HG03025 (cell line): ENCODE measurements at regions not wholly inside any gene's neighbourhood (a gene's known extent, or its start where the extent isn't known, plus 50 kb on each side); places are given as distances from the start of the nearest gene placed in this dataset.
A peak's percentile ranks its signal among the peaks of the same experiment; 100 is the strongest.
"Not testable (repeated sequence)": the region's sequence is repeated elsewhere in the genome, so short reads cannot be mapped to it uniquely, and the experiment has no call there.

ENCODE experiments used
- ATAC-seq: cut with Tn5 transposase; IDR thresholded peaks from one replicate; pipeline ENCODE4 v1.9.1; 2021; ENCODE audit warnings: mild to moderate bottlenecking, moderate library complexity; ENCODE audit not compliant: unreplicated experiment, low FRiP score

DNA sequence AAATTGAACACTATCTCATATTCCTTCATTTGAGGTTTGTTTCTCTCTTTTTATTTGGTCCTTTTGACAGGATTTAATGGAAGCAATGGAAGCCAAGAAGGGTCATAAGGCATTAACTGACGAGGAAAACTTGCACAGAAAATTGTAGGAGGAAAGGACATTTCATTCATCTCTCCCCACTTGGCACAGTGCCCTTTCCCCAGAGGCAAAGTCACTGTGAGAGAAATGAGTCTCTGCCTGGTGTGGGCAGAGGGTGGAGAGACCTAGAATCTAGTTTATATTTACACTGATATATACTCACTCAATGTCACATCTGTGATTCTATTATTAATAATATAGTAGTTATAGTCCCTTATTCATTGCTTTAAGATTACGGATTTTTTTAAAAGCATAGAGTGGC lies 324.6 kb upstream of the IL12A start:
- ATAC-seq = no peak

DNA sequence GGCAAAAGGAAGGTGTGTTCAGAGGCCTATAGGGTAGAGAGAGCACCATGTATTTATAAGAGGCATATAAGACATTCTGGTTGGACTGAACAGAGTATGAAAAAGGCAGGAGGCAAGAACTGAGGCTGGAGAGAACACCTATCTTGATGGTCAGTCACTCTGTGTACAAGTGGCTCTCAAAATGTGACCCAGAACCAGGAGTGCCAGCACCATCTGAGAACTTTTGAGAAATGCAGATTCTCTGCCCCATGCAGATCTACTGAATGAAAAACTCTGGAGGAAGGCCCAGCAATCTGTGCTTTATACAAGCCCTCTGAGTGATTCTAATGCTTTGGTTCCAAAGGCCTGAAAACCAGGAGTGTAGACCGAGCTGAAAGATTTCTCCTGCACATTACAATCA lies 324.0 kb upstream of the IL12A start:
- ATAC-seq = no peak

DNA sequence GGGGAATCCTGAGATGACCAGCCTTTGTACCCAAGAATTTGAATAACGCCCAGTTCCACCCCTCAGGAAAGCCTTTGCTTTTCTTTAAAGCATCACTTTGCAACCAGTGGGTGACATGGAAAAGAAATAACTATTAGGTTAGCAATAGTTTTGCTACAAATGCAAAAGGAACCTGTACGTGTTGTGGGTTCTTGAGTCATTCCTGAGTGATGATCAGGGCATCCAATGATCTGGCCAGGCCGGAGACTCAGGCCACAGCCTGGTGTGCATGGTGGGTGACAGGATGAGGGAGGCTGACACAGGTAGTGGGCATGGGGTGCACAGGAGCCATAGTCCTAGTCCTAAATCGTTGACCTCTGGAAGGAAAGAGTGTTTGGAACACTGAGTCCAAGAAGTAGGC lies 321.4 kb upstream of the IL12A start:
- no peak for ATAC-seq

DNA sequence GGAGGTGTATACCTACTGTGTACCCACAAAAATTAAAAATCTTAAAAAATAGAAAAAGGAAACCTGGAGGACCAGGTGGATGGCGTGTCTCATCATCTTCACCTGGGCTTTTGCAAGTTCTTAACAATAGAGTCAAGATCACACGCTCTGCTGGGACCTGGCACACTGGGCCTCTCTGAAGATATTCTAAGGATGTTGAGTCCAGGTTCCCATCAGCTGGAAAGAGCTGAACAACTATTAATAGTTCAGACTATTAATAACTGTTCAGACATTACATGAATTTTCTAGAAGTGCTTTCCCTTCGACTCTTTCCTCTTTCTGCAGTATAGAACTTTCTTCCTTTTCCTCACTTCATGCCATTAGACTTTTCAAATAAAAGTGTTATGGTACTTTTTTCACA lies 320.2 kb upstream of the IL12A start:
- ATAC-seq = no peak

DNA sequence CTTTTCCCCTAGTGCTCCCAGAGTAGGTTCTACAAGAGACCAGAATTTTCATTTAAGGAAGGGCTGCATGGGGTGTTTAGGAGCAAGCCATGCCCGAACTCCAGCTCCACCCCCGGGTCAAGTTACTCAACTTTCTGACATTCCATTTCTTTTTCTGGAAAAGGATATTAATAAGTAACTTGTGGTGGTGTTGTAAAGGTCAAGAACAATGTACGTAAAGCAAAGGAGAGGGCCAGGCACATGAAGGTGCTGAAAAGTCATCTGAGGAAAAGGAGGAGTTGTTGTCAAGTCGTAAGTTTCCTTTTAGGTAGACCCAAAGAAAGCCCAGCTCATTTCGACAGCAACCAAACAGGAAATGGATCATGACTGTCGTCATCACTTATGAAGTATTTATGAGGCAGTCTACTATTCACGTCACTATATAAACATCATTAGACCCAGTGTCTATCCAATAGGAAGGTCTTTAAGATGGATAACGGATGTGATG lies 319.6 kb upstream of the IL12A start:
- no peak for ATAC-seq

DNA sequence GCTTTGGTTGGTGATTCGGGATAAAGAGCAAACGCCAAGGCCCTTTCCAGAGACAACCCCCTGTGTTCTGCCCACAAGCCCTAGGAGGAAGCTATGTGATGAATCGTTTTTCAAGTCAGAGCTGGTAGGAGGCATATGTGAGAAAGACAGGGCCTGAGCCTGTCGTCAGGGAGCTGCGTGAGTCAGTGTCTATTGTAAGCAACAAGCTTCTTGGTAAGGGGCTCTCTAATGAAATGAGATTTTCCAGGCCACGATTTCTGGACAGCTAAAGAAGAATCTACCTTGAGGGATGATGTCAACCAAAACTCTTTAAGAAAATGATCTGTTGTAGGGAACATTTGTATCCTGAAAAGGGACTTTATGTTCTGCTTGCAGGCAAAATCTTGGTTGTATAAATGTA lies 318.9 kb upstream of the IL12A start:
- ATAC-seq = no peak

DNA sequence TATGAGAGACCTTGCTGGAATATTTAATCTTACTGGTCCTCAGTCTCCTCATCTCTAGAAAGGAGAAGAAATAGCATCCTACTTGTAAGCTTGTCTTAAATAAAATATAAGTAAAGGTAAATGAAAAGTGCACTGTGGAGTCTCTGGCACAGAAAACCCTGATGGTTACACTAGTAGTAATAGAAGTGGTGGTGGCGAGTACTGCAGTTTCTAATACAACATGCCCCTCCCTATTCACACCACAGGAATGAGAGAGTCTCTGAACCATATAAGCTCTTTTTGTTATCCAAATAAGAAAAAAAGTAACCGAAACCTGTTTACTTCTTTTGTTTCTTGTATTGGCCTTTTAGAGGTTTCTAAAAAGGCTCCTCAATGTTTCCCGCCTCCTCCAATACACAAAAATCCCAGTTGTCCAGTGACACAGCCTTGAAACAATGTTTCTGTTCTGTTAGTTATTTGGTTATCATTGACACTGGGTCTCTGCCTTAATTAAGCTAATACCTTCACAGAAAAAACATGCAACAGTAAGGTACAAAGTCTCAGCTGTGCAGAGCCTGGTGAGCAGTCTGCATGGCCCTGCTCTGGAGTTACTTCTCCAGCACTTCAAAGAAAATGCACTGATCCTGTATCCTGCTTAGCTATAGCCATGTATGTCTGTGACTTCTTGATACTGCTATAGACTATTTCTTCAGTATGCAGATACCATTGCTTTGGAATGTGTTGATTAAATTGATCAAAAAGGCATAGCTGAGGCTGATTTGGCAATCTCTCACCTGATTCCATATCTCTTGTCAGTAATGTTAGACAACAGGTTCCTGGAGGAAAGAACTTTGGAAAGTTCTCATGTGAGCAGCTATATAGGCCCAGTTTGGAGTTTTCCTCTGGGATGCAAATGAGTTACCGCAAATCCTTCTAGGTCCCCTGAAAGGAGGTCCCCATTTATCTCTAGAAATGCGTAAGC lies 315.6 kb upstream of the IL12A start:
- peak; percentile 48 for ATAC-seq

DNA sequence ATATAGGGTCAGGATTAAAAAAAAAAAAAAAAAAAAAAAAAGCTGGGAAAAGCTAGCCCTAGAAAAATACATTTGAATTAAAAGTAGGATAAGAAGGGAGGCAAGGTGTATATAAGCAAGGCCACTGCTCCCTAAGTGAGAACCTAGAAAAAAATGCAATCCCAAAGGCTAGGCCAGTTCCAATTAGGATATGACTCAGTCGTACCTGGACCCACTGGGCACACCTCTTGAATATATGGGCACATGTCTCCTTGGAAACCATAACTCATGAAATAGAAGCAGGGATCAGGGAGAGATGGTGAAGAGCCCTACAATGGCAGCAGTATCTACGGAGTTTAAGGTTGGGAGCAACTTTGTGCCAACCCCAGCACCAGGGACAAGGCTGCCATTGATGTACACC lies 314.1 kb upstream of the IL12A start:
- ATAC-seq = no peak

DNA sequence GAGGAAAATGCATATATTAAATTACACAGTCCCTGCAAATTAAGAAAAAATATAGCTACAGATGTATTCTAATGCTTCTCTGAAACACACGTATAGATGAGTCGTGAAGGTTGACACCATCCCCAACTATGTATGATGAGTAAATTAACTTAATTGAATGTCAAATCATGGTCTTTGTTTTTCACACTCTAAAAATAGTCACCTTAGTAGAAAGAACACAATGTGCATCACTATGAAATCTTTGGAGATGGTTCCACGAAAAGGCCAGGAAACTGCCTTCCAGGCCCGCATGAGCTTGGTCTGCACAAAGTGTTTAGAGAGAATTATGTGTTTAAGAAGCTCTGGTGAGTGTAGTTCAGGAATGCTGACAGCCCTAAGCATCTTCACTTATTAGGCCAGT lies 313.4 kb upstream of the IL12A start:
- no peak for ATAC-seq

DNA sequence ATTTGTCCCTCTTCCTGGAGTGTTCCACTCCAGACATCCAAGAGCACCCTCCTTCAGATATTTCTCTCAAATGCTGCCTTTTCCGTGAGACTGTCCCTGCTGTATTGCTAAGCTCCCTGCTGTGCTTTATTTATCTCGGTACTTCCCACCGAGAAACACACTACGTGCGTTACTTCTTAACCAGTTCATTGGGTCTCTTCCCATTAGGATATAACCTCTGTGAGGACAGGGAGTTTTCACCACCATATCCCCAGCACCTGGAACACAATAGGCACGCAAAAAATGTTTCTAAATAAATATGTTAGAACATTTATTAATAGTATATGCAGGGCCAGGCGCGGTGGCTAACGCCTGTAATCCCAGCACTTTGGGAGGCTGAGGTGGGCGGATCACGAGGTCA lies 308.7 kb upstream of the IL12A start:
- ATAC-seq = no peak

DNA sequence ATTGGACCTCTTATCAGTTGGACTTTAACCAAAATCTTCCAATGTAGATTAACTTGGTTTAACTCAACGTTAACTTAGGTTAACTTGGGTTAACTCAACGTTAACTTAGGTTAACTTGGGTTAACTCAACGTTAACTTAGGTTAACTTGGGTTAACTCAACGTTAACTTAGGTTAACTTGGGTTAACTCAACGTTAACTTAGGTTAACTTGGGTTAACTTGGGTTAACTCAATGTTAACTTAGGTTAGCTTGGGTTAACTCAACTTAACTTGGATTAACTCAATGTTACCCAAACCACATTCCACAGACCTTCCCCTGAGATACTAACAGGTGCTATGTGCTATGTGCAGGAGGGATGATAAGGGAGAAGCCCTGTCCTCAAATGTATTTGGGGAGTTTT lies 306.9 kb upstream of the IL12A start:
- not testable (repeated sequence) for ATAC-seq

DNA sequence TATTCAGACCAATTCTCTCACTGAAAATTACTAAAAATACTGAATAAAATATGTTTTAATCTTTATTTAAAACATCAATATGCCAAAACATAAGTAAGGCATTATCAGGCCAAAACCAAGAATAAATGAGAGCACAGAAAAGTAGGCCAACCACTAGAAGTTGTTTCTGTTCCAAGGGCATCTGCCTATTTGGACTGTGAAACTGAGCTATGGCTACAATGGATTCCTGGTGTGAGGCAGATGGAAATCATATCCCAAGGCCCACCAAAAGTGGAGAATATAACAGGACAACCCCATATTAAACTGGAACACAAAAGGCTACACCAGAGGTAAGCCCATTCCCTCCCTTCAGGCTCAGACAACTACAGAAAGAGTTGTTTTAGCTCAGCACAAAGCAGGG lies 302.8 kb upstream of the IL12A start:
- no peak for ATAC-seq

DNA sequence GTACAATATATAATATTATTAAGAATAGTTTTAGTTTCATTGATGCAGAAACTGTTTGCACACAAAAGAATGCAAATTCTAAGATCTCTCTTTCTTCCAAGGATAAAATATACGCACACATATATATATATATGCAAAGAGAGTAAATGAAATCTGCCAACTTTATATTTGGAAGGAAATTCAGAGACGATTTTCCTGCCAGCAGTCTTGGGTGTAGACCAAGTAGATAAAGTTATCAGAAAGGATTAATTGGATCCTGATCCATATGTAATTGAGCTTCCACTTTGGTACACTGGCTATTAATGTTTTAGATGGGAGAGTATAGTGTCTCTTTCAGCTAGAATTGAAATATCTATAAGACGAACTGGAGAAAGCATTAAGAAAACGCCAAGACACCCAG lies 295.4 kb upstream of the IL12A start:
- no peak for ATAC-seq

DNA sequence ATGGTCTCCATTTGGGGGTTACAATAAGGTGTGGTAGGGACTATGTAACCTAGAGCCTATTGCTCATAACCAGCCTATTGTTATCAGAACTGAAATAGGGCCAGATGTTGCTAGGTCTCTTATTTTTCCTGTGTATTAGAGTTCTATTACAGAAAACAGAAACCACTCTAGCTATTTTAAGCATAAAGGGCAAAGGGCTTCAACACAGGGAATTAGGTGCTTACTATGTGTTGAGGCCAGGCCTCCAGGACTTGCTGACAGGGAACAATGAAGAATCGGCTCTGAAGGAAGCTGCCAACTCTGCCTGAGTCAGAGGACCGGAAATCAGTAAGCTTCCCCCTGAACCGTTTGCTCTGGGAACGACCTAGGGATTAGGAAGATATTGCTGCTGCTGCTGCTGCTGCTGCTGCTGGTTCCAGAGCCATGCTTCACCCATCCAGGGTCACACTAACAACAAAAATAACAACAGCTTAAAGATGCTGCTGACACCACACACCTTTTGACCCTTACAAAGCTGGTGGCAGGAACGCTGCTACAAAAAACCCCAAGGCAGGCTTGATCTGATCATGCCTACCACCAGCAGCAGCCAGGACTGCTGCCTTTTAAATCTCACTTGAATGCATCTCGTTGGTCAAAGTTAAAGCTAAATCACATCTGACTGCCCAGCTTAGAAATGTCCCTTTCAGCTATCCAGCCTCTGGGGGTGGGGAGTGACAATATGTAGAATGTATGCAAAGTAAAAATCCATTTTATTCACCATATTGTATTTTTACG lies 276.9 kb upstream of the IL12A start:
- no peak for ATAC-seq

DNA sequence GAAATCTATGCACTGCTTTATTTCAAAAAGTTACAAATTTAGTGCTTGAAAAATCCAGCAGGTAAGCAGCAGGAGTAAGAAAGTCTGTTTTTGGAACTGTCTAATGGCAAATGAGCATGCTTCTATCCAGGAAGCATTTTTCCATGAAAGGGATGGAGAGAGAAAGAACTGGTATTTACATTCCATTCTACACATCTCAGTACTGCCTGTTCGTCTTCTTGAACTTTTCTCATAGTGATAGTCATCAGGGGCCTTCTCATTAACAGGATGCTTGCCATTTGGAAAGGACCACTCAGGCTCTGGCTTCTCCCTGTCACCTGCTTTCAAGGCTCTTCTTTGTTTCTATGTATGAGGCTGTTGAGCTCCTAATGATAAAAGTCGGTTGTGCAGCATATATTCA lies 267.3 kb upstream of the IL12A start:
- ATAC-seq = no peak

DNA sequence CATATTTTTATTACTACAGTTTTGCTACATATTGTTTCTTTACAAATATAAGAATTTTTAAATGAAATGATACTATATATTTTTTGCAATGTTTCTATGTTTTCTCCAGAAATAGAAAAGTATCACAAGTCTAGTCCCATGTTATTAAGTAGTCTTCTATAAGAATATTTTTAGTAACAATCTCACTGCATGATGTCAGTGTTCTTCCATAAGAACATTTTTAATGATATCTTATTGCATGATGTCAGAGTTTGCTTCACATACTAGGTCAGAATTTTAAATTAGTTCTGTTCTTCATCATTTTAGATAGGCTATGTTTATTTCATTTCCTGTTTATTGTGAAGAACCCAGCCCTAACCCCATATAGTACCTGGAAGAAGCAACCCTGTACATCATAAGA lies 265.3 kb upstream of the IL12A start:
- no peak for ATAC-seq

DNA sequence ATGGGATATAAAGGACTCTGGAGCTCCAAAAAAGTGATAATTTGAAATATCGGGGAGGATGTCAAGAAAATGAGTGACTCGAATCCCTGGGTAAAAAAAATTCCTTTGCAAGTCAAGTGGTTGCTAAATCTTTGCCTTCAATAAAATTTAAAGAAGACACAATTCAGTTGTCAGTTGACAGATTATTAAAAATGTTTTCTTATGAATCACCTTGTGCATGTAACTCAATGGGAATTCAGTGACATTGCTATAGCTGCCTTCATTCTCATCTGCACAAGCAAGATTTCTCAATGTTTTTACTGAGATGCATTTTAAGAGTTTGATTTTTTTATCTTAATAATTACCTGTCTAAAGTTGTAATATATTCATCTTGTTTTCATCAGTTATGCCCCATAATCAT lies 264.0 kb upstream of the IL12A start:
- no peak for ATAC-seq

DNA sequence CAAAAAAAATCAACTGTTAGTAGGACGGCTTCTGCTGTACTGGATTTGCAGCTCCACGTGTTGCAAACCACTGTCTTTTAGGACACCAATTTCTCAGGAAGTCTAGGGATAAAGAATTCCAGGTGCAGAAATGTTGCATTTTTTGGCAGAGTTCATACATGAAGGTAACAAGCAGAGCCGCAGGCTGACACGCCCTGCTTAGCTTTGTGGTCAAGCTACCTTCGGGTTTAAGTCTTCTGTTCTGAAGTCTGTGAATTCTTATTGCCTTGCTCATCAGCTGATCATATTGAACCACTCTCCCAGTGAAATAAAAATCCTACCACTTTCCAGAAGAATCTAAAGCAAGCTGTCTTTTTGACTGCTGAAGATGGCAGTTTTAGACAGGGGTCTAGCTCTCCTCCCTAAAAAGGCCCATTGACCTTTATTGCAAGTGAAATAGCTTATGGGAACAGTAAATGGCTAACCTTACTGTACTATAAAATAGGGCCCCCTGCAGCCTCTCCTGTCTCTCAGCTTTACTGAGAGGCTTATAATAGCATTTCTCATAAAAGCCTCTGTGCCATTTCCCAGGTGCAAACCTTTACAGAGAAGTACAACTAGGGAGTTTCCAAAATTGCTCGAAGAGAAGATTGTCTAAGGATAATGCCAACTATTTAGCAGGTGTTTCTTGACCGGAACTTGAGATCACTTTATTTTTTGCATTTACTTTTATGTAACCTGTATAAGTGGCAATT lies 262.2 kb upstream of the IL12A start:
- no peak for ATAC-seq

DNA sequence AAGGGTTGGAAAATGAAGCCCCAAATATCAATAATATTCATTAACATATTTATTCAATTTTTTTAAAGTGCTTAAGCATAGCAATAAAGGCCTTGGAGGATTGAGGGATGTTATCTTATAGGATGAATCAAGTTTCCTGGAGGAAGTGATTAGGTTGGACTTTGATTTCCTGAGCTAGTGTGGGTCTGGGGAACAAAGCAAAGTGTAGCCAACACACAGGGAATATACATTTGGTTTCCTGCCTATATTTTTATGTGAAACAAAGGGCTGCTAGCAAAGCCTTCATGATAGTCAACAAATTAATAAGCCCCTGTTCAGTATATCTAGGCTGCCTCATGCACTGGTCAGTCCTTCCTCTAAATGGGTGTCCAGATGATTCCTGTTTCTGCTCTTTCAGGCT lies 261.1 kb upstream of the IL12A start:
- ATAC-seq = no peak

DNA sequence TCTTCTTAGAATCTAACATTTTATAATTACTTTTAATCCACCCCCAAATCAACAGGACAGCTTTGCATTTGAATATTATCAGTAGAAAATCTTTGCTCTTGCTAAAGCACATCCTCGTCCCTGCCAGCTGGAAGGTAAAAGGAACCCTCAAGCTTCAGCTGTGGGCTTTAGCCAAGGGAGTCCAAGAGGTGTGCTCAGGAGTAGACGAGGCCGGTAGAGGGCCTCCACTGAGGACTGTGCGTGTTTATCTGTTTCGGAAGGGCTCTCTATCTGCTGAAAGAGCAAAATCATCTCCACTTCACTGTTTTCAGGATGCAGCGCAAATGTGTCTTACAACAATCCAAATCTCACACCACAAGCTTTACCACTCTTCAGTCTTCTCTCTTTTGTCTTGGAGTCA lies 257.4 kb upstream of the IL12A start:
- no peak for ATAC-seq
